Fibroblast of the aortic adventitia (primary cell): ENCODE measurements at regions not wholly inside any gene's neighbourhood (a gene's known extent, or its start where the extent isn't known, plus 50 kb on each side); places are given as distances from the start of the nearest gene placed in this dataset.

ENCODE experiments used
- DNase-seq: peaks from one replicate; pipeline ENCODE4 v3.0.0-alpha.2; 2010; ENCODE audit warnings: low read depth
- H3K4me3 ChIP-seq: 2 replicates; pipeline ENCODE4 v1.5.1; 2011; ENCODE audit warnings: low read depth, mild to moderate bottlenecking, control low read depth, low read length, moderate library complexity
- TF ChIP-seq, protein P1 (sequence below): IDR thresholded peaks from 2 replicates; pipeline ENCODE4 v1.5.1; 2011; ENCODE audit warnings: mild to moderate bottlenecking, low read length, control low read depth, inconsistent platforms; ENCODE audit not compliant: insufficient read depth

- H3K4me3 ChIP-seq, result no peak overlapping the region
- TF ChIP-seq, protein P1, sequence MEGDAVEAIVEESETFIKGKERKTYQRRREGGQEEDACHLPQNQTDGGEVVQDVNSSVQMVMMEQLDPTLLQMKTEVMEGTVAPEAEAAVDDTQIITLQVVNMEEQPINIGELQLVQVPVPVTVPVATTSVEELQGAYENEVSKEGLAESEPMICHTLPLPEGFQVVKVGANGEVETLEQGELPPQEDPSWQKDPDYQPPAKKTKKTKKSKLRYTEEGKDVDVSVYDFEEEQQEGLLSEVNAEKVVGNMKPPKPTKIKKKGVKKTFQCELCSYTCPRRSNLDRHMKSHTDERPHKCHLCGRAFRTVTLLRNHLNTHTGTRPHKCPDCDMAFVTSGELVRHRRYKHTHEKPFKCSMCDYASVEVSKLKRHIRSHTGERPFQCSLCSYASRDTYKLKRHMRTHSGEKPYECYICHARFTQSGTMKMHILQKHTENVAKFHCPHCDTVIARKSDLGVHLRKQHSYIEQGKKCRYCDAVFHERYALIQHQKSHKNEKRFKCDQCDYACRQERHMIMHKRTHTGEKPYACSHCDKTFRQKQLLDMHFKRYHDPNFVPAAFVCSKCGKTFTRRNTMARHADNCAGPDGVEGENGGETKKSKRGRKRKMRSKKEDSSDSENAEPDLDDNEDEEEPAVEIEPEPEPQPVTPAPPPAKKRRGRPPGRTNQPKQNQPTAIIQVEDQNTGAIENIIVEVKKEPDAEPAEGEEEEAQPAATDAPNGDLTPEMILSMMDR, result no peak
- DNase-seq, result no peak
These were observed 1158.0 kb upstream of the SPRY2 start for GRCh38 chr13:81498969-81499368.

- TF ChIP-seq, protein P1, result no peak
- no peak overlapping the region for H3K4me3 ChIP-seq
- no peak for DNase-seq
These were observed 1152.2 kb upstream of the SPRY2 start for GRCh38 chr13:81493144-81493543.

- no peak overlapping the region for H3K4me3 ChIP-seq
- DNase-seq, result no peak
- TF ChIP-seq, protein P1, result no peak
These were observed 1151.5 kb upstream of the SPRY2 start for GRCh38 chr13:81492449-81492848.

- no peak for DNase-seq
- TF ChIP-seq, protein P1, result no peak
- no peak overlapping the region for H3K4me3 ChIP-seq
These were observed 1147.1 kb upstream of the SPRY2 start for GRCh38 chr13:81488021-81488420.

DNA sequence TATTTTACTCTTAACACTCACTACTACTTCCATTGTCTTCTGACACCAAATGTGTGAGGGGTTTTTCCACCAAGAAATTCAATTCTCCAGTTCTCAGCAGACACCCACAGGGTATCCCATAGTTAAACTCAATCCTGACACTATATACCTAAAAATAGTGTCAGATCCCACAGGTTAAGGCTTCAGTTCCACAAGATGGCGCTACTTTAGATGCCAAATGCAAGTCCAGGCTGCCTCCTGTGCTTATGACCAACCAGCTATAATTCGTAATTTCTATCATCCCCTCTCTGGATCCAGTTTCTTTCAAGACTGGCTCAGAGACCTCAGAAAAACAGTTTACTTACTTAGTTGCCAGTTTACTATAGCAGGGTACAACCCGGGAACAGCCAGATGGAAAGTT lies 1146.2 kb upstream of the SPRY2 start:
- TF ChIP-seq, protein P1, result no peak
- no peak for DNase-seq
- H3K4me3 ChIP-seq, result no peak overlapping the region

GRCh38 chr13:81480634-81481033 lies 1139.7 kb upstream of the SPRY2 start:
- TF ChIP-seq, protein P1, result no peak
- no peak for DNase-seq
- H3K4me3 ChIP-seq, result no peak overlapping the region

- no peak overlapping the region for H3K4me3 ChIP-seq
- TF ChIP-seq, protein P1, result no peak
- DNase-seq, result no peak
These were observed 1132.5 kb upstream of the SPRY2 start for GRCh38 chr13:81473366-81473899.
